ENCODE measurements at regions not wholly inside any gene's neighbourhood (a gene's known extent, or its start where the extent isn't known, plus 50 kb on each side); places are given as distances from the start of the nearest gene placed in this dataset.

DNA sequence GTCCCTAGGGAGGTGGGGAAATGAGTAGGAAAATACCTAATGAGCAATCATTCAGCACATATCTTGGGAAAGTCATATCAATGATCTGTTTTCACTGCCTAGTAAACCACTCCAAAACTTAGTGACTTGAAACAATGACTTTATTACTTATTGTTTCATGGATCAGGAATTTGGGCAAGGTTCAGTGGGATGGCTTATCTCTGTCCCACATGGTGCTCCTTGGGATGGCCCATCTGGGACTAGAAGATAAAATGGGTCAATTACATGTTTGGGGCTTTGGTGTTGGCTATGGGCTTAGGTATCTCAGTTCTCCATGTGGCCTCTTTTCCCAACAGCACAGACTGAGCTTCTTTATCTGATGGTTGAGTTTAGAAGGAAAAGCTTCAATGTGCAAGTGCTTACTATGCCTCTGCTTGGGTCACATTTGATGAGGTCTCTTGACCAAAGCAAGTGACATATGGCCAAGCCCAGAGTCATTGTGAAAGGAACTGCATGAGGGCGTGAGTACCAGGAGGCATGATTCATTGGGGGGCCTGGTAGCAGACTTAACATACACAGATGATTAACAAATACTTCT, 218.1 kb upstream of the TNP1 start:
- 85 to 95% (median 89%) methylated on average over 1 of the region's 1 CpG for WGBS, 5 donors
- H3K36me3 ChIP-seq, result no peaks in the 10 kb centered on the region
- H3K4me3 ChIP-seq, result no peak overlapping the region
- TF ChIP-seq POLR2AphosphoS5 (IDR thresholded peaks at IDR 0.05), result no peak
- DNase-seq, result no peak
- intact Hi-C loops (cut with DNase I; ENCODE audit: low total_unique reads), result no loop called here
- no peak overlapping the region for H3K27ac ChIP-seq
- H3K9me3 ChIP-seq, result no peaks in the 10 kb centered on the region
- peaks cover 0 to 11% (median 5%) of the 10 kb centered on the region in 4 donors for H3K4me1 ChIP-seq
- H3K27me3 ChIP-seq, result no peaks in the 10 kb centered on the region

DNA sequence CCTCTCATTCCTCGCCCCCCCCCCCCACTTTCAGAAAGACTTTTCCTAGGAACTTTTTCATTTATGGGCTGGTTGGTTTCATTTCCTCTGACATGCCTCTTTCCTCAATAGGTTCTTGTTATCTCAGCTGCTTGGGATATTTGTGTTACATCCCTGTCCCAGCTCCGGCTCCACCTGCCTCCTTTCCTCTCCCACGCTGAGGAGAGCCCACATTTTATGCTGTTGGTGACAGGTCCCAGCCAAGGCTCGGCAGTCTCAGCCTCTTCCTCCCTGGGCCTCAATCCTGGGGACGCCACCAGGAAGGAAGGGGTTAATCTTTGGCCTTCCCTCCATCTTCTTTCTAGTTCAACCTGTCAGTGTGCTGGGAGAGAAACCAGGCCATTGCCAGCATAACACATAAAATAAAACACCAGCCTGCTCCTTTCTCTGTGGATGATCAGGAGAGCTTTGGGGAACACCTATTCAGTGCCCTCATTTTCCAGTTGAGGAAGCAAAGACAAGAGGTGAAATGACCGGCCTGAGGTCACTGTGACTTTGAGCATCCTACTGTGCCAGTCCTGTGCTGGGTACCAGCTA, 216.9 kb upstream of the TNP1 start:
- H3K9me3 ChIP-seq, result no peaks in the 10 kb centered on the region
- no peak overlapping the region for H3K4me3 ChIP-seq
- no peaks in the 10 kb centered on the region for H3K27me3 ChIP-seq
- intact Hi-C loops (cut with DNase I; ENCODE audit: low total_unique reads), result no loop called here
- no peaks in the 10 kb centered on the region for H3K36me3 ChIP-seq
- DNase-seq, result no peak
- H3K4me1 ChIP-seq, result peaks cover 0 to 11% (median 5%) of the 10 kb centered on the region in 4 donors
- no peak overlapping the region for H3K27ac ChIP-seq
- 77 to 94% (median 81%) methylated on average over 6 of the region's 6 CpGs for WGBS, 5 donors
- TF ChIP-seq POLR2A (IDR thresholded peaks at IDR 0.05) (no peak), EP300 (IDR thresholded peaks at IDR 0.05) (no peak), POLR2AphosphoS5 (IDR thresholded peaks at IDR 0.05) (no peak)
- TF ChIP-seq, protein P1, sequence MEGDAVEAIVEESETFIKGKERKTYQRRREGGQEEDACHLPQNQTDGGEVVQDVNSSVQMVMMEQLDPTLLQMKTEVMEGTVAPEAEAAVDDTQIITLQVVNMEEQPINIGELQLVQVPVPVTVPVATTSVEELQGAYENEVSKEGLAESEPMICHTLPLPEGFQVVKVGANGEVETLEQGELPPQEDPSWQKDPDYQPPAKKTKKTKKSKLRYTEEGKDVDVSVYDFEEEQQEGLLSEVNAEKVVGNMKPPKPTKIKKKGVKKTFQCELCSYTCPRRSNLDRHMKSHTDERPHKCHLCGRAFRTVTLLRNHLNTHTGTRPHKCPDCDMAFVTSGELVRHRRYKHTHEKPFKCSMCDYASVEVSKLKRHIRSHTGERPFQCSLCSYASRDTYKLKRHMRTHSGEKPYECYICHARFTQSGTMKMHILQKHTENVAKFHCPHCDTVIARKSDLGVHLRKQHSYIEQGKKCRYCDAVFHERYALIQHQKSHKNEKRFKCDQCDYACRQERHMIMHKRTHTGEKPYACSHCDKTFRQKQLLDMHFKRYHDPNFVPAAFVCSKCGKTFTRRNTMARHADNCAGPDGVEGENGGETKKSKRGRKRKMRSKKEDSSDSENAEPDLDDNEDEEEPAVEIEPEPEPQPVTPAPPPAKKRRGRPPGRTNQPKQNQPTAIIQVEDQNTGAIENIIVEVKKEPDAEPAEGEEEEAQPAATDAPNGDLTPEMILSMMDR (IDR thresholded peaks at IDR 0.05), result no peak

DNA sequence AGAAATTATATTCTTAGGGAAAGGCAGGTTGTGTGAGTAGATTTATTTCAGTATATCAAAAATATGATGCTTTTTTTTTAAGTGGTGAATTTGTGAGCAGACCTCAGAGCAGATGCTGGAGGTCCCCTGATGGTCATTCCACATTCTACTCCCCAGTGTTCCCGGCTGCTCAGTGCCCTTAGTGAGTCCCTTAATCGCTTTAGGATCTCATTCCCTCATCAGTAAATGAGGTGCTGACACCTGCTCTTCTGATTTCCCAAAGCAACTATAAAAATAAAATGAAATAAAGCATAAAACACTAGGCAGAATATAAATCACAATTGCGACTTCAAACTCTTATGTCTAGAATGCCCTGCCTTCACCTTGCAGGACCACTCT, 216.2 kb upstream of the TNP1 start:
- Histone ChIP-seq H3K4me1 (peaks cover 0 to 11% (median 5%) of the 10 kb centered on the region in 4 donors), H3K36me3 (no peaks in the 10 kb centered on the region), H3K27me3 (no peaks in the 10 kb centered on the region), H3K27ac (peak overlapping the region in 3 of 5 donors; percentile 55 to 65 (median 64)), H3K4me3 (no peak overlapping the region), H3K9me3 (no peaks in the 10 kb centered on the region)
- intact Hi-C loops (cut with DNase I; ENCODE audit: low total_unique reads), result no loop called here
- no peak for DNase-seq
- TF ChIP-seq POLR2AphosphoS5 (IDR thresholded peaks at IDR 0.05), result no peak
- TF ChIP-seq POLR2A (IDR thresholded peaks at IDR 0.05), result no peak
- TF ChIP-seq, protein P1 (IDR thresholded peaks at IDR 0.05), result no peak
- no peak for TF ChIP-seq EP300 (IDR thresholded peaks at IDR 0.05)
- WGBS, 5 donors, result 87 to 96% (median 95%) methylated on average over 3 of the region's 3 CpGs

DNA sequence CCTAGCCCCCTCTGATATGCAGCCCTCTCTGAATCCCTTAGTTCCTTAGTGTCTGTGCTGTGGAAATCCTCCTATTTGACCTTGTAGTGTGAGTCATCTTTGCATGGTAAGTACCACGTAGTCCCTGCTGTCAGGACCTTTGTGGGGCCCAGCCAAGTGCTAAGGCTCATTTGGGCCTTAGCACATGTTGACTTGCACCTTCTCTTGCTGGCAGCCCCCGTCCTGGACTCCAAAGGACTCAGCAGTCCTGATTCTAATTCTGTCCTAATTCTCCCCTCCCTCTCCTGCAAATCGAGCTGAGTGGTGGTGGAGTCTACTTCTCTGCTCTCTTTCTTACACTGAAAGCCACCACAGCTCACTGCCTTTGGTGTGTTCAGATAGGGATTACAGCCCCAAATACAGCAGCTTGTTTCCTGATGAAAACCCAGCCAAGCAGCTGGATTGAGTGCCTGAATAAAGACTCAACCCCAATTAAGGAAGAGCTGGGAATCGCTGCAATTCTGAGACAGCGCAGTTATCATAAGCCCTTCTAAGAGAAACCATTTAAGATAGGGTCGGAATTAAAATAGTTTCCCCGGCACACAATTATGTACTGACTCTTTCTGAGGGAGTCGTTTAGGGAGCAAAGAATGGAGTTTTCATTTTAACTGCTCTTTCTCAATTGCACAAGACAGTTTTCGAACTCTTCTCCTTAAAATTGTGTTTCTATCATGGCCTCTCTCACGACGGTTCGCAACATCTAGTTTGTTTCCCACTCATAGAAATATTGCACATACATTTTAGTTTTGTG, 215.6 kb upstream of the TNP1 start:
- WGBS, 5 donors, result 59 to 75% (median 71%) methylated on average over 12 of the region's 12 CpGs
- H3K27ac ChIP-seq, result peak overlapping the region in 4 of 5 donors; percentile 43 to 65 (median 60)
- TF ChIP-seq POLR2AphosphoS5 (IDR thresholded peaks at IDR 0.05), result peak in 1 of 3 donors; percentile 47
- TF ChIP-seq, protein P1 (IDR thresholded peaks at IDR 0.05), result no peak

More for the DNA sequence above, 215.6 kb upstream of the TNP1 start:
- H3K4me1 ChIP-seq, result peaks cover 0 to 11% (median 5%) of the 10 kb centered on the region in 4 donors
- peak in 1 of 2 donors; percentile 30 for DNase-seq
- intact Hi-C loops (cut with DNase I; ENCODE audit: low total_unique reads), result no loop called here
- H3K9me3 ChIP-seq, result no peaks in the 10 kb centered on the region
- no peak overlapping the region for H3K4me3 ChIP-seq
- H3K36me3 ChIP-seq, result no peaks in the 10 kb centered on the region
- no peaks in the 10 kb centered on the region for H3K27me3 ChIP-seq
